Mucosa of gallbladder (tissue), 1 donor: ENCODE measurements at regions not wholly inside any gene's neighbourhood (a gene's known extent, or its start where the extent isn't known, plus 50 kb on each side); places are given as distances from the start of the nearest gene placed in this dataset.

Experiments
- DNase-seq: peaks from one replicate; pipeline ENCODE4 v3.0.0-alpha.2; 2020; ENCODE audit warnings: low spot score
- donor health status: DM: no; HTN: no; CAD: no.

DNA sequence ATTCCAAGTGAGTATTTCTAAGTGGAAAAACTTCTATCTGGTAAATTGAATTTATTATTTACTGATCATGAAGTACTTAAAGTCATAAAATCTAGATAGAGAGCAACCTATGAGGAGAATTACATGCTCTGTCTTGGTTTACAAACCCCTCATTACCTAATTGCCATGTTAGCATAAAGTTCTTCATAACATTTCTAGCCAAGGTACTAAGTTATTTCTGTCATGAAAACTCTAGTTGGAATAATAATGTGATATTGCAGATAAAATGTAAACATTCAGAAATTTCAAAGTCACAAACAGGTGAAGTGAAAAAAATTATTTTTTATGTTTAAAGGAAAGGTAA, 228.6 kb downstream of the TTLL7 start:
- DNase-seq, result no peak

- no peak for DNase-seq
Observed at GRCh38 chr1:83769594-83770318, 229.2 kb downstream of the TTLL7 start.

DNA sequence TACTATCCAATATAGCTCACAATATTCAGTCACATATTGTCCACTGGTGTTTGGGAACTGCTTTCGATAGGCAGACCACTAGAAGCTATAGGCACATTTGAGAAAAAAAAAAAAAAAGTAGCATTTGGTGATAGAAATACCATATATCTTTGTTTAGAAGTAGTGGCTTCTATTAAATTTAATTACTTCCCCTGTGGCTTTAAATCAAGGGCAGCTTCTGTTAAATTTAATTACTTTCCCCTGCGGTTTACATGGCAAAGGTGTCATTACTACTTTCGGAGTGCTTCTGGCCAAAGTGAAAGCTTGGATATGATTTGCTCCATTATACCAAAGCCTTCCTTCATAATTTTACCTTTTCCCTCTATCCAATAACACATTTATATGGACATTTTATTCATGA, 229.9 kb downstream of the TTLL7 start:
- no peak for DNase-seq

- no peak for DNase-seq
Observed at GRCh38 chr1:83766241-83766691, 232.7 kb downstream of the TTLL7 start.

GRCh38 chr1:83765125-83765524, 233.8 kb downstream of the TTLL7 start:
- no peak for DNase-seq

- no peak for DNase-seq
Observed at GRCh38 chr1:83764209-83764608, 234.7 kb downstream of the TTLL7 start.

DNA sequence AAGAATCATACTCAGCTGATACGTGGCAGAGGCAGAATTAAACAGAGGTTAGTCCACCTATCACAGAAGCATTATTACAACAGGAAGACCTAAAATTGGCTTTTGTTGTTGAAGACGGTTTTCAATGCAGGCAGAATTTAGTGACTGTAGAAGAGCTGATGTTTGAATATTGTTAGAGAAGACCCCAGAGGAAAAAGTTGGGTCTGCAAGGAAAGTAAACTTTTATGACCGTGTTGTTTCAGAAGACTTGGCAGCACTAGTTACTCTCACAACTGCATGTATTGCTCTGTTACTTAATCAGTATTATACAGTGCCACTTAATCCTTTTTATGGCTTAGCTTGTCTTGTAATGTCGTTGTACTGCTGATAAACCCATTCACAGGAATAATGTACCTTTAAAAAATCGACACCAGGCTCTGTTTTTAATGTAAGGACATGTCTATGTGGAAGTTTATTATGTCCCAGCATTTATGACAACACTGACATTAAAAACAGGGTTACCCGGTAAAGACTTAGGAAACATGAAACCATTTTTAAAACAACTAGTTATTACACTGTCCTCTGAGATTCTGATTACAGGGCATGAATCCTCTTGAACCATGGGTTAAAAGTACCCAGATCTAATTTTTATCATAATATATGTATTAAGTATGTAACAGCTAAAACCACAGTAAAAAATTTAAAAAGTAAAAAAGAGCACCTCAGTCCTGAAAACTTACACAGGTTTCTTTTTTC, 235.4 kb downstream of the TTLL7 start:
- DNase-seq, result no peak

- DNase-seq, result no peak
Observed at GRCh38 chr1:83762416-83762815, 236.5 kb downstream of the TTLL7 start.

GRCh38 chr1:83762039-83762365, 236.9 kb downstream of the TTLL7 start:
- no peak for DNase-seq

- DNase-seq, result no peak
Observed at GRCh38 chr1:83761167-83762038, 237.5 kb downstream of the TTLL7 start.

DNA sequence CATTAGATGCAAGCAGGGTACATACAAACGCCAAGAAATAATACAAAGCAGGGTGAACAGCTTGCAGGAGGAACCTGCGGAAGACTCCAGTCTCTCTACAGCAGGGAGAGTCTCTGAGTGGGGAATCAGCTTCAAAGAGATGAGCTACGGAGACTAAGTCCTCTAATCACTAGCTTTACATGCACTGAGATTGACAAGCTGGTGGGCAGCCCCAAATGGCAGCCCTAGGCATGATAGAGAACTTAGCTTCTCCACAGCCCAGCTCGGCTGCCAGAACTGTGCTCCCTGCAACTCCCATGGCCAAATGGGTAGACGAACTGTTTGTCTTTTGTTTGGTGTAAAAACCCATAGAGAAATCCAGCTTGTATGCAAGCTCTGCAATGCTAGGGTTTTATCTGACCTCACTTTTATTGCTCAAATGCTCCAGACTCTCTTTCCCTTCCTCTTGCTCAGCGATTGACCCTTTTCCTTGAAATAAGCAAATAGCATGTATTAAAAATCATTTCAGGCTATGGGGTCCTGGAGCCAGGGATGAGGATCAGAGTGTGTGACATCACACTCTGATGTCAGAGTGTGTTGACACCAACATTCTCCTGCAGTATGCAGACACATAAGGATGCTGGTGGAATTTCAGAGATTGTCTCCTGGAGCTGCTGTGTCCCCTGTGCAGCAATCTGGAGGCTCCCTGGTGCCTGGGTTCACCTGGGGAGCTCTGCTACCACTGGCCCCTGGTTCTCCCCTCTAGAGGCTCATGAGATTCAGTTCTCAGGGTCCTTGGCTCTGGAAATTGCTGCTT, 238.5 kb downstream of the TTLL7 start:
- no peak for DNase-seq

DNA sequence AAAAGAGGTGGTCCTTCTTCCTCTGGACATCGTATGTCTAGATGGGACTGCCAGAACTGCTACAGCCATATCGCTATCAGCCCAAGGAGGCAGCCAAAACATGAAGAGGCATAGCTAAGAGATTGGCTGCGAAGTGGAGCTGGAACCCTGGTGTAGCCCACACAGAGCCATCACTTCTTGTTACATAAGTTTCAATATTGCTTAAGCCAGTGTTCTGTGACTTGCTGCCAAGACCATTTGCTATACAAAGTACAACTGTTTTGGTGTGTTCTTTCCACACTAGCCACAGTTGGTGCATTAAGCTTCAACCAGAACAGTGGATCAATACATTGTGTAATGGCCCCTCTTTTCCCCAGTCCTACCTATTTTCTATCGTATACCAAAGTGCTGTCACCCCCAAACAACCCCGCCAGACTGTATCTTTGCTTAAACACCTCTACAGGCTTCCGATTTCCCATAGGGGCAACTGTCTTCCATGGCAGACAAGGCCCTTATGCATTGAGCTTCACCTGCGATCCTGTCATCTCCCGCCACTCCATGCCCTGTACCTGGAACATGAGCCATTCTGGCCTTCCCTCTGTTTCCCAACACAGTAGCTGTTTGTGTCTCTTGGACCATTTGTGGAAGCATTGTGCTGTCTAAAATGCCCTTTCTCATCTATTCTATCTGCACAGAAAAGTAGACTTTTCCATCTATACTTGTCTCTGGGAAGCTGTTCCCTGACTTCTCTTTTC, 241.8 kb downstream of the TTLL7 start:
- DNase-seq, result no peak

DNA sequence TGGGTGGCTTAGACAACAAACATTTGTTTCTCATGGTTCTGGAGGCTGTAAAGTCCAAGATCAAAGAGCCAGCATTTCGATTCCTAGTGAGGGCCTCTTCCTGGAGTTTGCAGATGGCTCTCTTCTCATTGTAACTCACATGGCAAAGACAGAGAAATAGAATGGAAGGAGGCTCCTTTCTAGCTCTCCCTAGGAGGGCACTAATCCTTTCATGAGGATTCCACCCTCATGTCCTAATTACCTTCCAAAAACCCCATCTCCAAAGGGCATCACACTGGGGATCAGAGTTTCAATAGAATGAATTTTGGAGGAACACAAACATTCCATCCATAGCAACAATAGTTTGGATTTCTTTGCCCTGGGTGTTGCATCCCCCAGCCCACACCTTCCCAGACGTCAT, 247.3 kb downstream of the TTLL7 start:
- no peak for DNase-seq

DNA sequence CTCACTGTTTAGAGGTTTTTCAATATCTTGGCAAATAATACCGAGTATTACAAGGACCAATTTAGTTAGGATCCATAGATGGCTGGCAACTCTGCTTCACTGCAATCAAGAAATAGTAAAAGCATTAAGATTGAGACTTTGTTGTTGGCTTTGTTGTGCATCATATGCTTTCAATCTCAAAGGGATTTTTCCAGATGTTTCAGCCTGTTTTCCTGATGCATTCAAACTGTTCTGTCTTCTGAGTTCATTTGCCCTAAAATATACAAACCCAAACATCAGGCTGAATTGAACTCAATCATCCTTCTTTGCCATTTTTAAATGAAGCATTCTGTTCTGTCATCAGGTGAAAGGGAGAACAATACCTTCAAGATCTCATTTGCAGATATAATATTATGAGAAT, 248.7 kb downstream of the TTLL7 start:
- no peak for DNase-seq

- no peak for DNase-seq
Observed at GRCh38 chr1:83747853-83748482, 251.0 kb downstream of the TTLL7 start.

GRCh38 chr1:83746234-83746633, 252.7 kb downstream of the TTLL7 start:
- no peak for DNase-seq

GRCh38 chr1:83742446-83742845, 256.5 kb downstream of the TTLL7 start:
- DNase-seq, result no peak

DNA sequence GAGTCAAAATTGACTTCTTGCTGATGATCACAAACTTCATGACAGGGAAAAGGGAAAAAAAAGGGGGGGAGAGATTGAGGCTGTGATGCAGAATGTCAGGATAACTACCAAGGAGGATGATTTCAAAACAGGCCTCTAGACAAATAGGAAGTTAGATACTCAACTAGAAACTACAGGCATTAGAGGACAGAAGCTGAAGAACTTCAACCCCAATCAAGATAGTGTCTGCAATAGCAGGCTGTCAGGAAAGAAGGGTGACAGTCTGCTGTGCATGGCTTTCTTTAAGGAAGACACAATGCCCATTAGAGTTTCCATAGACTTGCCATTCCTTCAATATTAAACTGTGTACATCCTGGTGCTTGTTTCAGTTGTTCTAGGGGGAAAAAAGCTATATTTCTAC, 257.2 kb downstream of the TTLL7 start:
- DNase-seq, result no peak

- DNase-seq, result no peak
Observed at GRCh38 chr1:83741348-83741747, 257.6 kb downstream of the TTLL7 start.

DNA sequence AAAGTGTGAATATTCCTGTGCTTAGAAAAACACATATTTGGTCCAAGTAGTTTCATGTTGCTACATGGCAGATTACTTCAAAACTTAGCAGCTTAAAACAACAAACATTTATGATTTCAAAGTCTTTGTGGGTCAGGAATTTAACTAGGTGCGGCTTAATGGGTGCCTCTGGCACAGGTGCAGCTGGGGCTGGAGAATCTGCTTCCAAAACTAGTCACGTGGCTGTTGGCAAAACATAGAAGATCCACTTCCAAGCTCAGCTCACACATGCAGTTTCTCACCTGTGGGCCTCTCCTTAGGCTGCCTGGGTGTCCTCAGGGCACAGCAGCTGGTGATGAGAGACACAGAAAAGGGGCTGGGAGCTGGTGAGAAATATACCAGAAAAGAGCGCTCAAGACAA, 263.4 kb downstream of the TTLL7 start:
- no peak for DNase-seq

DNA sequence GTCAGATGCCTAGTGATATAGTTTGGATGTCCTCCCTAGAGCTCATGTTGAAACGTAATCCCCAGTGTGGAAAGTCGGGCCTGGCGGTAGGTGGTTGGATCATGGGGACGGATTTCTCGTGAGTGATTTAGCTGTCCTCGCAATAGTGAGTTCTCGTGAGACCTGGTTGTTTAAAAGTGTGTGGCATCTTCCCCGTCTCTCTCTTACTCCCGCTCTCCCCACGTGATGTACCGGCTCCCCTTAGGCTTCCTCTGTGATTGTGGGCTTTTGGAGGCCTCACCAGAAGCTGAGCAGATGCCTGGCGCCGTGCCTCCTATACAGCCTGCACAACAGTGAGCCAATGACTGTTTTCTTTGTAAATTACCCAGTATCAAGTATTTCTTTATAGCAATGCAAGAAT, 264.5 kb downstream of the TTLL7 start:
- no peak for DNase-seq
